Mesenchymal stem cell (in vitro differentiated cells and primary cell): ENCODE measurements at regions not wholly inside any gene's neighbourhood (a gene's known extent, or its start where the extent isn't known, plus 50 kb on each side); places are given as distances from the start of the nearest gene placed in this dataset.

Experiments used
- DNase-seq: peaks from one replicate; pipeline ENCODE4 v3.0.0-alpha.2; 2013
- H2AFZ ChIP-seq: one replicate; pipeline ENCODE4 v1.6.1; 2013; ENCODE audit warnings: low read depth, mild to moderate bottlenecking, control low read depth, inconsistent platforms, low read length, moderate library complexity
- H2AK5ac ChIP-seq: 2 replicates; pipeline ENCODE4 v1.6.1; 2013; ENCODE audit warnings: low read length, moderate library complexity, mild to moderate bottlenecking, inconsistent platforms; ENCODE audit not compliant: severe bottlenecking
- H2BK120ac ChIP-seq: one replicate; pipeline ENCODE4 v1.6.1; 2013; ENCODE audit warnings: low read depth, mild to moderate bottlenecking, inconsistent platforms, low read length, moderate library complexity
- H2BK12ac ChIP-seq, 2 experiments: one replicate each; pipeline ENCODE4 v1.6.1; 2013; ENCODE audit warnings: inconsistent platforms in 2 of 2, low read length in 2 of 2, mild to moderate bottlenecking in 2 of 2, moderate library complexity in 2 of 2, control low read depth in 1 of 2
- H2BK15ac ChIP-seq: one replicate; pipeline ENCODE4 v1.6.1; 2013; ENCODE audit warnings: mild to moderate bottlenecking, low read depth, inconsistent platforms; ENCODE audit not compliant: poor library complexity, severe bottlenecking
- H2BK5ac ChIP-seq: 2 replicates; pipeline ENCODE4 v1.6.1; 2013; ENCODE audit warnings: low read depth, mild to moderate bottlenecking, low read length, control low read depth, inconsistent platforms; ENCODE audit not compliant: poor library complexity, severe bottlenecking
- H3K14ac ChIP-seq, 2 experiments: one replicate each; pipeline ENCODE4 v1.6.1; 2013; ENCODE audit warnings: inconsistent platforms in 2 of 2, low read length in 2 of 2, control low read depth in 1 of 2, mild to moderate bottlenecking in 1 of 2, moderate library complexity in 1 of 2
- H3K18ac ChIP-seq, 2 experiments: one replicate each; pipeline ENCODE4 v1.6.1; 2013; ENCODE audit warnings: inconsistent platforms in 2 of 2, low read length in 2 of 2, control low read depth in 1 of 2, low read depth in 1 of 2, mild to moderate bottlenecking in 1 of 2
- H3K23ac ChIP-seq, 2 experiments: one replicate each; pipeline ENCODE4 v1.6.1; 2013; ENCODE audit warnings: inconsistent platforms in 2 of 2, low read length in 2 of 2, mild to moderate bottlenecking in 2 of 2, moderate library complexity in 2 of 2, control low read depth in 1 of 2
- H3K27ac ChIP-seq: 2 replicates; pipeline ENCODE4 v1.5.1; 2013; ENCODE audit warnings: mild to moderate bottlenecking, moderate library complexity, low read length, control low read depth, inconsistent platforms; ENCODE audit not compliant: poor library complexity, severe bottlenecking
- H3K27me3 ChIP-seq, 2 experiments: 2 replicates each; pipeline versions ENCODE4 v1.6.1 to v1.7.0; 2013; ENCODE audit warnings: low read length in 2 of 2, mild to moderate bottlenecking in 2 of 2, moderate library complexity in 2 of 2, control low read depth in 1 of 2, inconsistent platforms in 1 of 2; ENCODE audit not compliant: control insufficient read depth in 1 of 2, insufficient read depth in 1 of 2
- H3K36me3 ChIP-seq, 2 experiments: 2 replicates each; pipeline versions ENCODE4 v1.6.1 to v1.7.0; 2013; ENCODE audit warnings: low read length in 2 of 2, control low read depth in 1 of 2, inconsistent platforms in 1 of 2, low read depth in 1 of 2, mild to moderate bottlenecking in 1 of 2; ENCODE audit not compliant: insufficient read depth in 2 of 2, control insufficient read depth in 1 of 2
- H3K4ac ChIP-seq, 2 experiments: one replicate each; pipeline ENCODE4 v1.6.1; 2013; ENCODE audit warnings: inconsistent platforms in 2 of 2, low read length in 2 of 2, mild to moderate bottlenecking in 2 of 2, moderate library complexity in 2 of 2, control low read depth in 1 of 2, low read depth in 1 of 2
- H3K4me1 ChIP-seq: 2 replicates; pipeline ENCODE4 v1.6.1; 2013; ENCODE audit warnings: low read depth, low read length, control low read depth; ENCODE audit not compliant: control insufficient read depth, insufficient read depth
- H3K4me2 ChIP-seq: 2 replicates; pipeline ENCODE4 v1.6.1; 2013; ENCODE audit warnings: low read length, mild to moderate bottlenecking, inconsistent platforms; ENCODE audit not compliant: poor library complexity, severe bottlenecking
- H3K4me3 ChIP-seq, 2 experiments: 2 replicates each; pipeline versions ENCODE4 v1.5.1 to v1.7.0; 2013; ENCODE audit warnings: low read length in 2 of 2, mild to moderate bottlenecking in 2 of 2, control low read depth in 1 of 2, low read depth in 1 of 2; ENCODE audit not compliant: insufficient read depth in 1 of 2
- H3K79me1 ChIP-seq: replicated peaks from 2 replicates; pipeline ENCODE4 v1.6.1; 2013; ENCODE audit warnings: mild to moderate bottlenecking, control low read depth, low read length, inconsistent platforms; ENCODE audit not compliant: poor library complexity, severe bottlenecking
- H3K9ac ChIP-seq: 2 replicates; pipeline ENCODE4 v1.7.0; 2013; ENCODE audit warnings: mild to moderate bottlenecking, low read length, moderate library complexity
- H3K9me3 ChIP-seq: 2 replicates; pipeline ENCODE4 v1.7.0; 2013; ENCODE audit warnings: mild to moderate bottlenecking, low read length; ENCODE audit not compliant: control insufficient read depth
- H4K8ac ChIP-seq: one replicate; pipeline ENCODE4 v1.6.1; 2013; ENCODE audit warnings: inconsistent platforms, mild to moderate bottlenecking, low read length, moderate library complexity
- H4K91ac ChIP-seq: one replicate; pipeline ENCODE4 v1.6.1; 2013; ENCODE audit warnings: mild to moderate bottlenecking, low read length, inconsistent platforms
- WGBS: methylation state at CpG from one replicate; pipeline ENCODE4 v1.1.7; 2013; ENCODE audit warnings: mixed read lengths; 5-methylcytosine and 5-hydroxymethylcytosine counted together

- Histone ChIP-seq H2BK120ac (no peak overlapping the region), H3K4me2 (no peak overlapping the region), H3K36me3 (no peaks in the 10 kb centered on the region), H3K27me3 (no peaks in the 10 kb centered on the region), H3K23ac (no peak overlapping the region), H3K9me3 (no peaks in the 10 kb centered on the region), H2BK12ac (no peak overlapping the region), H3K14ac (no peak overlapping the region), H2AFZ (no peak overlapping the region), H3K9ac (no peak overlapping the region), H3K79me1 (no peaks in the 10 kb centered on the region), H3K18ac (no peak overlapping the region), H3K4ac (no peak overlapping the region), H2BK5ac (no peak overlapping the region), H2BK15ac (no peak overlapping the region), H4K91ac (no peak overlapping the region), H2AK5ac (no peak overlapping the region), H4K8ac (no peak overlapping the region), H3K27ac (no peak overlapping the region), H3K4me3 (no peak overlapping the region), H3K4me1 (no peaks in the 10 kb centered on the region)
- no peak for DNase-seq
- WGBS, result 89% methylated on average over 1 of the region's 1 CpG
Measured at GRCh38 chr20:40037511-40037910, 651.5 kb downstream of the MAFB start.

- Histone ChIP-seq H4K91ac (no peak overlapping the region), H3K9ac (no peak overlapping the region), H2BK5ac (no peak overlapping the region), H3K4ac (no peak overlapping the region), H2AFZ (no peak overlapping the region), H3K23ac (no peak overlapping the region), H3K9me3 (peaks cover 5% of the 10 kb centered on the region), H3K4me1 (no peaks in the 10 kb centered on the region), H3K18ac (no peak overlapping the region), H3K27ac (no peak overlapping the region), H3K27me3 (peaks cover 0 to 2% of the 10 kb centered on the region in 2 experiments), H4K8ac (no peak overlapping the region), H2BK15ac (no peak overlapping the region), H3K79me1 (no peaks in the 10 kb centered on the region), H3K36me3 (no peaks in the 10 kb centered on the region), H2AK5ac (no peak overlapping the region), H3K4me2 (no peak overlapping the region), H3K4me3 (no peak overlapping the region), H3K14ac (no peak overlapping the region), H2BK120ac (no peak overlapping the region), H2BK12ac (no peak overlapping the region)
- WGBS, result 83% methylated on average over 2 of the region's 2 CpGs
- DNase-seq, result no peak
Measured at GRCh38 chr20:40029589-40029988, 659.4 kb downstream of the MAFB start.

GRCh38 chr20:40019510-40019909 lies 669.5 kb downstream of the MAFB start:
- Histone ChIP-seq H2AFZ (no peak overlapping the region), H4K91ac (no peak overlapping the region), H3K27me3 (no peaks in the 10 kb centered on the region), H2BK12ac (no peak overlapping the region), H2BK15ac (no peak overlapping the region), H3K9ac (no peak overlapping the region), H3K4me3 (no peak overlapping the region), H3K36me3 (no peaks in the 10 kb centered on the region), H3K14ac (no peak overlapping the region), H3K4me1 (no peaks in the 10 kb centered on the region), H3K27ac (no peak overlapping the region), H3K4ac (no peak overlapping the region), H2BK5ac (no peak overlapping the region), H4K8ac (no peak overlapping the region), H3K4me2 (no peak overlapping the region), H2BK120ac (no peak overlapping the region), H3K79me1 (no peaks in the 10 kb centered on the region), H3K18ac (no peak overlapping the region), H2AK5ac (no peak overlapping the region), H3K9me3 (no peaks in the 10 kb centered on the region), H3K23ac (no peak overlapping the region)
- 19% methylated on average over 5 of the region's 5 CpGs for WGBS
- DNase-seq, result no peak

GRCh38 chr20:40017765-40018164 lies 671.3 kb downstream of the MAFB start:
- Histone ChIP-seq H2BK5ac (no peak overlapping the region), H3K18ac (no peak overlapping the region), H3K4me3 (no peak overlapping the region), H3K4me1 (no peaks in the 10 kb centered on the region), H4K91ac (no peak overlapping the region), H2AFZ (no peak overlapping the region), H3K4me2 (no peak overlapping the region), H3K9ac (no peak overlapping the region), H4K8ac (no peak overlapping the region), H3K4ac (no peak overlapping the region), H3K79me1 (no peaks in the 10 kb centered on the region), H3K27me3 (no peaks in the 10 kb centered on the region), H2BK12ac (no peak overlapping the region), H2BK120ac (no peak overlapping the region), H3K36me3 (no peaks in the 10 kb centered on the region), H2AK5ac (no peak overlapping the region), H2BK15ac (no peak overlapping the region), H3K9me3 (no peaks in the 10 kb centered on the region), H3K14ac (no peak overlapping the region), H3K23ac (no peak overlapping the region), H3K27ac (no peak overlapping the region)
- no CpG with 5 or more reads among the region's 1 CpG for WGBS
- DNase-seq, result no peak
